ENCODE measurements at regions not wholly inside any gene's neighbourhood (a gene's known extent, or its start where the extent isn't known, plus 50 kb on each side); places are given as distances from the start of the nearest gene placed in this dataset.

- TF ChIP-seq CTCF (IDR thresholded peaks at IDR 0.05; ENCODE audit: low read depth, low read length) (no peak), EZH2phosphoT487 (IDR thresholded peaks at IDR 0.05; ENCODE audit: low read depth) (no peak)
Observed at GRCh38 chr5:114210662-114211061, 151.2 kb upstream of the KCNN2 start.

GRCh38 chr5:114221807-114222206, 140.1 kb upstream of the KCNN2 start:
- H3K4me3 ChIP-seq (ENCODE audit: low read length), result no peak overlapping the region
- H3K36me3 ChIP-seq (replicated peaks; ENCODE audit: low read depth, low read length), result no peaks in the 10 kb centered on the region
- no peak overlapping the region for H3K27ac ChIP-seq (ENCODE audit: low read length)
- TF ChIP-seq CTCF (IDR thresholded peaks at IDR 0.05; ENCODE audit: low read depth, low read length), result no peak
- no peak for TF ChIP-seq EZH2phosphoT487 (IDR thresholded peaks at IDR 0.05; ENCODE audit: low read depth)
- no peaks in the 10 kb centered on the region for H3K27me3 ChIP-seq (ENCODE audit: low read depth, low read length)
- H3K9ac ChIP-seq (ENCODE audit: low read length), result no peak overlapping the region
- no peaks in the 10 kb centered on the region for H4K20me1 ChIP-seq (ENCODE audit: insufficient read depth, low read length)
- no peaks in the 10 kb centered on the region for H3K9me3 ChIP-seq (ENCODE audit: insufficient read depth, low read length)
- no peaks in the 10 kb centered on the region for H3K79me2 ChIP-seq (ENCODE audit: low read length)
- H3K4me1 ChIP-seq (ENCODE audit: low read length), result no peaks in the 10 kb centered on the region
- no peak overlapping the region for H3K4me2 ChIP-seq (ENCODE audit: low read length)
- no peak overlapping the region for H2AFZ ChIP-seq (ENCODE audit: low read depth, low read length)

More at GRCh38 chr5:114210662-114211061, 151.2 kb upstream of the KCNN2 start:
- H3K4me3 ChIP-seq (ENCODE audit: low read length), result no peak overlapping the region
- H3K4me1 ChIP-seq (ENCODE audit: low read length), result no peaks in the 10 kb centered on the region; the same call in 1 of the 2 replicates
- no peaks in the 10 kb centered on the region for H3K9me3 ChIP-seq (ENCODE audit: insufficient read depth, low read length)
- H2AFZ ChIP-seq (ENCODE audit: low read depth, low read length), result no peak overlapping the region
- no peak overlapping the region for H3K4me2 ChIP-seq (ENCODE audit: low read length)
- H3K27me3 ChIP-seq (ENCODE audit: low read depth, low read length), result no peaks in the 10 kb centered on the region
- no peaks in the 10 kb centered on the region for H4K20me1 ChIP-seq (ENCODE audit: insufficient read depth, low read length)
- H3K9ac ChIP-seq (ENCODE audit: low read length), result no peak overlapping the region
- no peaks in the 10 kb centered on the region for H3K36me3 ChIP-seq (replicated peaks; ENCODE audit: low read depth, low read length)
- no peak overlapping the region for H3K27ac ChIP-seq (ENCODE audit: low read length)
- no peaks in the 10 kb centered on the region for H3K79me2 ChIP-seq (ENCODE audit: low read length)

GRCh38 chr5:114223866-114224265, 138.0 kb upstream of the KCNN2 start:
- Histone ChIP-seq H3K9me3 (ENCODE audit: insufficient read depth, low read length) (no peaks in the 10 kb centered on the region), H3K9ac (ENCODE audit: low read length) (no peak overlapping the region), H3K4me1 (ENCODE audit: low read length) (no peaks in the 10 kb centered on the region), H3K4me2 (ENCODE audit: low read length) (no peak overlapping the region), H3K79me2 (ENCODE audit: low read length) (no peaks in the 10 kb centered on the region), H3K27me3 (ENCODE audit: low read depth, low read length) (no peaks in the 10 kb centered on the region), H2AFZ (ENCODE audit: low read depth, low read length) (no peak overlapping the region), H3K27ac (ENCODE audit: low read length) (no peak overlapping the region), H3K36me3 (replicated peaks; ENCODE audit: low read depth, low read length) (no peaks in the 10 kb centered on the region), H4K20me1 (ENCODE audit: insufficient read depth, low read length) (no peaks in the 10 kb centered on the region), H3K4me3 (ENCODE audit: low read length) (no peak overlapping the region)
- TF ChIP-seq CTCF (IDR thresholded peaks at IDR 0.05; ENCODE audit: low read depth, low read length) (peak; percentile 44), EZH2phosphoT487 (IDR thresholded peaks at IDR 0.05; ENCODE audit: low read depth) (no peak)

- H3K27me3 ChIP-seq (ENCODE audit: low read depth, low read length), result no peaks in the 10 kb centered on the region
- H3K4me2 ChIP-seq (ENCODE audit: low read length), result no peak overlapping the region
- H4K20me1 ChIP-seq (ENCODE audit: insufficient read depth, low read length), result no peaks in the 10 kb centered on the region
- H3K4me3 ChIP-seq (ENCODE audit: low read length), result no peak overlapping the region
- no peaks in the 10 kb centered on the region for H3K9me3 ChIP-seq (ENCODE audit: insufficient read depth, low read length)
- no peak for TF ChIP-seq EZH2phosphoT487 (IDR thresholded peaks at IDR 0.05; ENCODE audit: low read depth)
- no peak for TF ChIP-seq CTCF (IDR thresholded peaks at IDR 0.05; ENCODE audit: low read depth, low read length)
- H3K4me1 ChIP-seq (ENCODE audit: low read length), result no peaks in the 10 kb centered on the region
- no peaks in the 10 kb centered on the region for H3K79me2 ChIP-seq (ENCODE audit: low read length)
- no peak overlapping the region for H3K27ac ChIP-seq (ENCODE audit: low read length)
- no peaks in the 10 kb centered on the region for H3K36me3 ChIP-seq (replicated peaks; ENCODE audit: low read depth, low read length)
- H2AFZ ChIP-seq (ENCODE audit: low read depth, low read length), result no peak overlapping the region
- H3K9ac ChIP-seq (ENCODE audit: low read length), result no peak overlapping the region
Observed at GRCh38 chr5:114237766-114238165, 124.1 kb upstream of the KCNN2 start.
